OCI-LY3 (cell line): ENCODE measurements at regions not wholly inside any gene's neighbourhood (a gene's known extent, or its start where the extent isn't known, plus 50 kb on each side); places are given as distances from the start of the nearest gene placed in this dataset.
A peak's percentile ranks its signal among the peaks of the same experiment; 100 is the strongest.

Source experiments
- CTCF ChIP-seq: fragments of 200-600, 300-600 bp; sonication (generic); IDR thresholded peaks from 2 replicates; pipeline ENCODE4 v1.5.1; 2014; ENCODE audit warnings: antibody characterized with exemption, low read length, low read depth
- EZH2phosphoT487 ChIP-seq: fragments of 200-600 bp; shearing (Covaris generic); IDR thresholded peaks from 2 replicates; pipeline ENCODE4 v1.6.1; 2018; ENCODE audit warnings: antibody characterized with exemption, mixed run types, low read depth

GRCh38 chr2:7119132-7119835 lies 202.1 kb downstream of the RNF144A start:
- TF ChIP-seq CTCF, result peak; percentile 77
- no peak for TF ChIP-seq EZH2phosphoT487
